NOMO-1 treated with dmso at 0.1 percent for 144 hours (cell line): ENCODE measurements at regions not wholly inside any gene's neighbourhood (a gene's known extent, or its start where the extent isn't known, plus 50 kb on each side); places are given as distances from the start of the nearest gene placed in this dataset.

Source experiments
- DNase-seq: peaks from one replicate; lab custom pipeline; 2025; ENCODE audit not compliant: unreplicated experiment; lab: John Stamatoyannopoulos, UW

- no peak for DNase-seq
These were observed 464.1 kb upstream of the ARID1B start for GRCh38 chr6:156313037-156313436.

- no peak for DNase-seq
These were observed 465.9 kb upstream of the ARID1B start for GRCh38 chr6:156311291-156311690.

- no peak for DNase-seq
These were observed 466.5 kb upstream of the ARID1B start for GRCh38 chr6:156310701-156311100.

- DNase-seq: no peak
These were observed 468.2 kb upstream of the ARID1B start for GRCh38 chr6:156309017-156309416.

- no peak for DNase-seq
These were observed 468.6 kb upstream of the ARID1B start for GRCh38 chr6:156308604-156309003.

GRCh38 chr6:156306531-156306930, 470.6 kb upstream of the ARID1B start:
- no peak for DNase-seq

- no peak for DNase-seq
These were observed 494.1 kb upstream of the ARID1B start for GRCh38 chr6:156283091-156283490.

- DNase-seq: no peak
These were observed 495.1 kb upstream of the ARID1B start for GRCh38 chr6:156282087-156282486.

- DNase-seq: no peak
These were observed 495.9 kb upstream of the ARID1B start for GRCh38 chr6:156281266-156281665.

- no peak for DNase-seq
These were observed 497.1 kb upstream of the ARID1B start for GRCh38 chr6:156280065-156280464.

GRCh38 chr6:156279261-156279969, 497.8 kb upstream of the ARID1B start:
- no peak for DNase-seq

- DNase-seq: no peak
These were observed 504.0 kb upstream of the ARID1B start for GRCh38 chr6:156273065-156273711.

GRCh38 chr6:156269751-156270369, 507.3 kb upstream of the ARID1B start:
- DNase-seq: no peak

- DNase-seq: no peak
These were observed 508.3 kb upstream of the ARID1B start for GRCh38 chr6:156268849-156269248.

GRCh38 chr6:156262014-156262413, 515.2 kb upstream of the ARID1B start:
- DNase-seq: no peak

GRCh38 chr6:156260815-156261214, 516.4 kb upstream of the ARID1B start:
- DNase-seq: no peak

- no peak for DNase-seq
These were observed 518.2 kb upstream of the ARID1B start for GRCh38 chr6:156258981-156259380.

GRCh38 chr6:156256161-156256560, 521.0 kb upstream of the ARID1B start:
- DNase-seq: no peak

GRCh38 chr6:156254240-156254639, 522.9 kb upstream of the ARID1B start:
- DNase-seq: no peak

- no peak for DNase-seq
These were observed 526.6 kb upstream of the ARID1B start for GRCh38 chr6:156250593-156250992.

- no peak for DNase-seq
These were observed 535.0 kb upstream of the ARID1B start for GRCh38 chr6:156242206-156242605.

GRCh38 chr6:156231026-156231765, 546.0 kb upstream of the ARID1B start:
- no peak for DNase-seq
